ENCODE measurements at regions not wholly inside any gene's neighbourhood (a gene's known extent, or its start where the extent isn't known, plus 50 kb on each side); places are given as distances from the start of the nearest gene placed in this dataset.

- H3K27ac ChIP-seq (ENCODE audit: low read depth in 1 of 2, low read length in 2 of 2): no peak overlapping the region
- no peak overlapping the region for H3K4me3 ChIP-seq (ENCODE audit: low read depth in 1 of 3, low read length in 3 of 3)
- H3K27me3 ChIP-seq (ENCODE audit: control insufficient read depth in 4 of 4, insufficient read depth in 4 of 4, low read length in 3 of 4): peaks cover 0 to 2% (median 0%) of the 10 kb centered on the region in 4 donors
- DNase-seq (ENCODE audit: low spot score): no peak
- H3K36me3 ChIP-seq (ENCODE audit: control insufficient read depth in 4 of 4, insufficient read depth in 3 of 4, low read depth in 1 of 4, low read length in 3 of 4): no peaks in the 10 kb centered on the region
- TF ChIP-seq, protein P1, sequence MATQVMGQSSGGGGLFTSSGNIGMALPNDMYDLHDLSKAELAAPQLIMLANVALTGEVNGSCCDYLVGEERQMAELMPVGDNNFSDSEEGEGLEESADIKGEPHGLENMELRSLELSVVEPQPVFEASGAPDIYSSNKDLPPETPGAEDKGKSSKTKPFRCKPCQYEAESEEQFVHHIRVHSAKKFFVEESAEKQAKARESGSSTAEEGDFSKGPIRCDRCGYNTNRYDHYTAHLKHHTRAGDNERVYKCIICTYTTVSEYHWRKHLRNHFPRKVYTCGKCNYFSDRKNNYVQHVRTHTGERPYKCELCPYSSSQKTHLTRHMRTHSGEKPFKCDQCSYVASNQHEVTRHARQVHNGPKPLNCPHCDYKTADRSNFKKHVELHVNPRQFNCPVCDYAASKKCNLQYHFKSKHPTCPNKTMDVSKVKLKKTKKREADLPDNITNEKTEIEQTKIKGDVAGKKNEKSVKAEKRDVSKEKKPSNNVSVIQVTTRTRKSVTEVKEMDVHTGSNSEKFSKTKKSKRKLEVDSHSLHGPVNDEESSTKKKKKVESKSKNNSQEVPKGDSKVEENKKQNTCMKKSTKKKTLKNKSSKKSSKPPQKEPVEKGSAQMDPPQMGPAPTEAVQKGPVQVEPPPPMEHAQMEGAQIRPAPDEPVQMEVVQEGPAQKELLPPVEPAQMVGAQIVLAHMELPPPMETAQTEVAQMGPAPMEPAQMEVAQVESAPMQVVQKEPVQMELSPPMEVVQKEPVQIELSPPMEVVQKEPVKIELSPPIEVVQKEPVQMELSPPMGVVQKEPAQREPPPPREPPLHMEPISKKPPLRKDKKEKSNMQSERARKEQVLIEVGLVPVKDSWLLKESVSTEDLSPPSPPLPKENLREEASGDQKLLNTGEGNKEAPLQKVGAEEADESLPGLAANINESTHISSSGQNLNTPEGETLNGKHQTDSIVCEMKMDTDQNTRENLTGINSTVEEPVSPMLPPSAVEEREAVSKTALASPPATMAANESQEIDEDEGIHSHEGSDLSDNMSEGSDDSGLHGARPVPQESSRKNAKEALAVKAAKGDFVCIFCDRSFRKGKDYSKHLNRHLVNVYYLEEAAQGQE (IDR thresholded peaks at IDR 0.05): no peak
- TF ChIP-seq MAX (IDR thresholded peaks at IDR 0.05) (no peak), SP1 (IDR thresholded peaks at IDR 0.05) (no peak), RXRA (IDR thresholded peaks at IDR 0.05) (no peak)
- H3K9me3 ChIP-seq (ENCODE audit: control insufficient read depth in 4 of 4, low read length in 3 of 4): no peaks in the 10 kb centered on the region
- H3K4me1 ChIP-seq (ENCODE audit: control insufficient read depth in 4 of 4, insufficient read depth in 4 of 4, low read length in 3 of 4): no peaks in the 10 kb centered on the region
- no peak overlapping the region for H3K9ac ChIP-seq (ENCODE audit: low read depth in 1 of 2, low read length in 2 of 2)
- WGBS: 69% methylated on average over 1 of the region's 1 CpG
Measured at GRCh38 chr13:55091172-55091571, 2049.5 kb upstream of the PRR20A start.

- Histone ChIP-seq H3K9me3 (ENCODE audit: control insufficient read depth in 4 of 4, low read length in 3 of 4) (no peaks in the 10 kb centered on the region), H3K4me3 (ENCODE audit: low read depth in 1 of 3, low read length in 3 of 3) (no peak overlapping the region), H3K27me3 (ENCODE audit: control insufficient read depth in 4 of 4, insufficient read depth in 4 of 4, low read length in 3 of 4) (no peaks in the 10 kb centered on the region), H3K27ac (ENCODE audit: low read depth in 1 of 2, low read length in 2 of 2) (no peak overlapping the region), H3K36me3 (ENCODE audit: control insufficient read depth in 4 of 4, insufficient read depth in 3 of 4, low read depth in 1 of 4, low read length in 3 of 4) (no peaks in the 10 kb centered on the region), H3K4me1 (ENCODE audit: control insufficient read depth in 4 of 4, insufficient read depth in 4 of 4, low read length in 3 of 4) (no peaks in the 10 kb centered on the region), H3K9ac (ENCODE audit: low read depth in 1 of 2, low read length in 2 of 2) (no peak overlapping the region)
- TF ChIP-seq GABPA (IDR thresholded peaks at IDR 0.05 in 1 of 2, conservative IDR thresholded peaks at IDR 0.05 in 1 of 2): no peak
- 77% methylated on average over 1 of the region's 1 CpG for WGBS
- no peak for DNase-seq (ENCODE audit: low spot score)
Measured at GRCh38 chr13:55106509-55106908, 2034.2 kb upstream of the PRR20A start.

DNA sequence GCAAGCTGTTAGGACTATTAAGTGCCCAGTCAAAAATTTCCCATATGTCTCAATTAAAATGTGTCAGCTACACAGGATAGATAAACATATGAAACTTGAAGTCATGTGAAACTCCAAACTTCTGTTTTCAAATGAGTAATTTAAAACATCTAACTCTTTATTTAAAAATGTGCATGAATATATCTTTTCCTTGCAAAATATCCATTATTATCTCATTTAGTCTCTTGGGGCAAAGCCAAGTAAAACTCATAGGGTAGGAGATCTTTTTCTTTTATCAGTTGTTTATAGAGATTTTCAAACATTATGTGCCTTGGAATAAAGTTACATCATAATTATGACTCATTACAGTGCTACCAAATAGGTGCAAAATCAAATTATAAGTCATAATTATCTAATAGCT lies 2020.1 kb upstream of the PRR20A start:
- TF ChIP-seq MAX (IDR thresholded peaks at IDR 0.05) (no peak), SP1 (IDR thresholded peaks at IDR 0.05) (no peak), RXRA (IDR thresholded peaks at IDR 0.05) (no peak), FOXA2 (IDR thresholded peaks at IDR 0.05) (no peak), TAF1 (conservative IDR thresholded peaks at IDR 0.05) (no peak), ZBTB33 (IDR thresholded peaks at IDR 0.05) (no peak), NR2F2 (IDR thresholded peaks at IDR 0.05) (no peak), JUND (IDR thresholded peaks at IDR 0.05) (no peak), YY1 (IDR thresholded peaks at IDR 0.05) (no peak)
- TF ChIP-seq, protein P1 (IDR thresholded peaks at IDR 0.05): no peak

More for the DNA sequence above, 2020.1 kb upstream of the PRR20A start:
- Histone ChIP-seq H3K27ac (ENCODE audit: low read depth in 1 of 2, low read length in 2 of 2) (no peak overlapping the region), H3K9me3 (ENCODE audit: control insufficient read depth in 4 of 4, low read length in 3 of 4) (no peaks in the 10 kb centered on the region), H3K4me3 (ENCODE audit: low read depth in 1 of 3, low read length in 3 of 3) (no peak overlapping the region), H3K9ac (ENCODE audit: low read depth in 1 of 2, low read length in 2 of 2) (no peak overlapping the region), H3K27me3 (ENCODE audit: control insufficient read depth in 4 of 4, insufficient read depth in 4 of 4, low read length in 3 of 4) (no peaks in the 10 kb centered on the region), H3K36me3 (ENCODE audit: control insufficient read depth in 4 of 4, insufficient read depth in 3 of 4, low read depth in 1 of 4, low read length in 3 of 4) (no peaks in the 10 kb centered on the region), H3K4me1 (ENCODE audit: control insufficient read depth in 4 of 4, insufficient read depth in 4 of 4, low read length in 3 of 4) (no peaks in the 10 kb centered on the region)
- DNase-seq (ENCODE audit: low spot score): no peak
